NOMO-1 (cell line): ENCODE measurements at regions not wholly inside any gene's neighbourhood (a gene's known extent, or its start where the extent isn't known, plus 50 kb on each side); places are given as distances from the start of the nearest gene placed in this dataset.
"Not testable (repeated sequence)": the region's sequence is repeated elsewhere in the genome, so short reads cannot be mapped to it uniquely, and the experiment has no call there.

Source experiments
- DNase-seq, 2 experiments: peaks; one replicate each; lab custom pipeline; 2025; ENCODE audit not compliant: unreplicated experiment in 2 of 2; lab: John Stamatoyannopoulos, UW

- DNase-seq = no peak
Observed at GRCh38 chr18:9042766-9043481, 59.6 kb upstream of the NDUFV2 start.

- no peak for DNase-seq
Observed at GRCh38 chr18:9043581-9043980, 58.9 kb upstream of the NDUFV2 start.

- DNase-seq = no peak
Observed at GRCh38 chr18:9047715-9048114, 54.8 kb upstream of the NDUFV2 start.

GRCh38 chr18:9048236-9048635 lies 54.3 kb upstream of the NDUFV2 start:
- DNase-seq = no peak

GRCh38 chr18:9048808-9049494 lies 53.5 kb upstream of the NDUFV2 start:
- DNase-seq = no peak

- no peak for DNase-seq
Observed at GRCh38 chr18:9049495-9049809, 53.0 kb upstream of the NDUFV2 start.

GRCh38 chr18:9050628-9051284 lies 51.7 kb upstream of the NDUFV2 start:
- not testable (repeated sequence) for DNase-seq
